Pancreas (tissue), 10 donors: ENCODE measurements at regions not wholly inside any gene's neighbourhood (a gene's known extent, or its start where the extent isn't known, plus 50 kb on each side); places are given as distances from the start of the nearest gene placed in this dataset.

ENCODE experiments used
- ATAC-seq, 4 donors: fragments of 200-7000 bp; cut with Tn5 transposase; one replicate each; pipeline versions ENCODE4 v1.8.0 to v1.9.1; 2020; ENCODE audit warnings: mild to moderate bottlenecking in 4 of 4, moderate library complexity in 4 of 4
- DNase-seq, 6 donors: peaks; one replicate each; pipeline ENCODE4 v3.0.0-alpha.2; 2020
- FAIRE-seq: peaks from 2 replicates; lab custom pipeline; 2012; peaks lifted over from hg19 to GRCh38; lab: Jason Lieb, UNC
- H3K27ac ChIP-seq, 4 donors: fragments of 200-600 bp; sonication (generic); 1 replicate in 3 of 4; 2 replicates in 1 of 4; pipeline versions ENCODE4 v1.5.0 to v1.8.0; 2020
- H3K27me3 ChIP-seq, 4 donors: fragments of 200-600 bp; one replicate each; pipeline ENCODE4 v1.8.0; 2021
- H3K36me3 ChIP-seq, 3 donors: fragments of 200-600 bp; sonication (generic) in 1 of 3; one replicate each; pipeline versions ENCODE4 v1.5.0 to v1.8.0; 2020 to 2021
- H3K4me1 ChIP-seq, 3 donors: fragments of 200-600 bp; one replicate each; pipeline ENCODE4 v1.8.0; 2021
- H3K4me3 ChIP-seq, 4 donors: fragments of 200-600 bp; sonication (generic) in 2 of 4; one replicate each; pipeline versions ENCODE4 v1.5.0 to v1.8.0; 2020 to 2021
- H3K9me3 ChIP-seq, 4 donors: fragments of 200-600 bp; one replicate each; pipeline ENCODE4 v1.8.0; 2021
- whole genome bisulfite sequencing, 2 donors: extraction: QIAGEN DNeasy Blood & Tissue Kit; methylation state at CpG; one replicate each; pipeline ENCODE4 v1.1.7; 2013; 5-methylcytosine and 5-hydroxymethylcytosine counted together
- intact Hi-C, 3 donors: fragments of 100-400 bp; cut with DNase I; formaldehyde crosslinking; loops; one replicate each; pipeline versions ENCODE4 v1.11.1 to v1.14.2; 2022
- TF ChIP-seq, protein P1 (sequence below), 4 donors: fragments of 200-600 bp; sonication (generic) in 3 of 4; IDR thresholded peaks; one replicate each; pipeline versions ENCODE4 v1.5.0 to v1.8.0; 2021; ENCODE audit warnings: antibody characterized with exemption in 4 of 4
- donor health status: healthy with polysubstance abuse.
- donor health status: DM: no; HTN: no; CAD: no; lungs with moderate emphysema.
- donor health status: DM: no; HTN: no; CAD: no.
- donor health status: control.
- donor health status: control.
- donor health status: Bipolar disorder and iron deficiency.
- donor health status: DM: yes; HTN: yes; CAD: no.
- donor health status: DM: no; HTN: no; CAD: no.
- donor health status: DM: no; HTN: no; CAD: no.
- donor health status: DM: yes; HTN: yes; CAD: no.

DNA sequence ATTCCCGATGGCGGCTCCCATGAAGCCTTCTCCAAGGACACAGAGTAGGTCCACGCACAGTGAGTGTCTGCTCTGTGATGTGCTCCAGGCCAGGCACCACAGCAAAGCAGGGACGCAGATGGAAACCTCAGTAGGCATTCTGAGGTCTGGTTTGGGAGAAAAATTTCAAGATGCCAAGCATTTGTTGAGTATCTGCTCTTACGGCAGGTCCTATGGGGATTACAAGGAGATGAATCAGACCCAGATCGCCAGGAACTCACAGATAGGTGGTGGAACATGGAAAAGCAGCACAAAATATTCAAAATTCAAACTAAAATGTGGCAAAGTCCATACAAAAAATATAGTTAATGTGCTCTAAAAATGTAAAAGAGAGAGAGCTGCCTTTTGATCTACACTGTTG, 684.9 kb upstream of the TMEM132C start:
- intact Hi-C loops: no loop called here
- ATAC-seq (no peak), FAIRE-seq (no peak), DNase-seq (no peak)
- H3K9me3 ChIP-seq: no peaks in the 10 kb centered on the region
- no peaks in the 10 kb centered on the region for H3K4me1 ChIP-seq
- WGBS, 2 donors: 47 to 55% methylated on average over 6 of the region's 6 CpGs
- no peak overlapping the region for H3K27ac ChIP-seq
- H3K36me3 ChIP-seq: no peaks in the 10 kb centered on the region
- TF ChIP-seq, protein P1, sequence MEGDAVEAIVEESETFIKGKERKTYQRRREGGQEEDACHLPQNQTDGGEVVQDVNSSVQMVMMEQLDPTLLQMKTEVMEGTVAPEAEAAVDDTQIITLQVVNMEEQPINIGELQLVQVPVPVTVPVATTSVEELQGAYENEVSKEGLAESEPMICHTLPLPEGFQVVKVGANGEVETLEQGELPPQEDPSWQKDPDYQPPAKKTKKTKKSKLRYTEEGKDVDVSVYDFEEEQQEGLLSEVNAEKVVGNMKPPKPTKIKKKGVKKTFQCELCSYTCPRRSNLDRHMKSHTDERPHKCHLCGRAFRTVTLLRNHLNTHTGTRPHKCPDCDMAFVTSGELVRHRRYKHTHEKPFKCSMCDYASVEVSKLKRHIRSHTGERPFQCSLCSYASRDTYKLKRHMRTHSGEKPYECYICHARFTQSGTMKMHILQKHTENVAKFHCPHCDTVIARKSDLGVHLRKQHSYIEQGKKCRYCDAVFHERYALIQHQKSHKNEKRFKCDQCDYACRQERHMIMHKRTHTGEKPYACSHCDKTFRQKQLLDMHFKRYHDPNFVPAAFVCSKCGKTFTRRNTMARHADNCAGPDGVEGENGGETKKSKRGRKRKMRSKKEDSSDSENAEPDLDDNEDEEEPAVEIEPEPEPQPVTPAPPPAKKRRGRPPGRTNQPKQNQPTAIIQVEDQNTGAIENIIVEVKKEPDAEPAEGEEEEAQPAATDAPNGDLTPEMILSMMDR (IDR thresholded peaks at IDR 0.05): no peak
- H3K27me3 ChIP-seq: no peaks in the 10 kb centered on the region
- H3K4me3 ChIP-seq: no peak overlapping the region

DNA sequence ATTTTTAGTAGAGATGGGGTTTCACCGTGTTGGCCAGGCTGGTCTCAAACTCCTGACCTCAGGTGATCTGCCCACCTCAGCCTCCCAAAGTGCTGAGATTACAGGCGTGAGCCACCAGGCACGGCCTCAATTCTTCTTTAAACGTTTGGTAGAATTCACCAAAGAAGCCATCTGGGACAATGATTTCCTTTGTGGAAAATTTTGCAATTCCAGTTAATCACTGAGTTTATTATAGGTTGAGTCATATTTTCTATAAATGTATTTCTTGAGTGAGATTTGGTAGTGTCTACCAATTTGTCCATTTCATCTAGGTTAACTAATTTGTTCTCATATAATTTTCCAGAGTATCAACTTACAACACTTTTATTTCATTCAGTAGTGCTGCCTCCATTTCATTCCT, 683.9 kb upstream of the TMEM132C start:
- WGBS, 2 donors: 56 to 58% methylated on average over 4 of the region's 4 CpGs
- no peak for DNase-seq
- H3K9me3 ChIP-seq: no peaks in the 10 kb centered on the region
- intact Hi-C loops: no loop called here
- no peaks in the 10 kb centered on the region for H3K36me3 ChIP-seq
- ATAC-seq: no peak
- FAIRE-seq: no peak
- TF ChIP-seq, protein P1 (IDR thresholded peaks at IDR 0.05): no peak
- no peaks in the 10 kb centered on the region for H3K4me1 ChIP-seq
- no peaks in the 10 kb centered on the region for H3K27me3 ChIP-seq
- no peak overlapping the region for H3K4me3 ChIP-seq
- no peak overlapping the region for H3K27ac ChIP-seq

DNA sequence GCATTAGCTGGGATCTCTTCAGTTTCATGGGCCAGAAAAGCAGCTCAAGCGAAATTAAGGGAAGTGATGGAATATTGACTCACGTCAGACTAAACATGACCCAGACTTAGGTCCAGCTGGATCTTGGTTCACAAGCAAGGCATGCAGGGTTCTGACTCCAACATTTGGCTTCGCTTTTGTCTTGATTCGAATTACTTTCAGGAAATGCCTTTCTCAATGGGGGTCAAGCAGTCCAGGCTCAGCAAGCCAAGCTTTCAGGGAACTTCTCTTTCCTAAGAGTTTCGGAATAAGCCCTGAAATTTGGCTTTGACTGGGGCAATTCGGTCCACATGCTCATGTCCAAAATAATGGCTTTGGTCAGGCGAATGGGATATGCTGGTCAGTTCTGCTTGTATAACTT, 678.7 kb upstream of the TMEM132C start:
- H3K27ac ChIP-seq: no peak overlapping the region
- no peak for DNase-seq
- H3K9me3 ChIP-seq: no peaks in the 10 kb centered on the region
- intact Hi-C loops: no loop called here
- no peak overlapping the region for H3K4me3 ChIP-seq
- no peaks in the 10 kb centered on the region for H3K4me1 ChIP-seq
- 54 to 62% methylated on average over 7 of the region's 7 CpGs for WGBS, 2 donors
- ATAC-seq: no peak
- H3K27me3 ChIP-seq: no peaks in the 10 kb centered on the region
- no peak for FAIRE-seq
- H3K36me3 ChIP-seq: no peaks in the 10 kb centered on the region
- TF ChIP-seq, protein P1 (IDR thresholded peaks at IDR 0.05): no peak

DNA sequence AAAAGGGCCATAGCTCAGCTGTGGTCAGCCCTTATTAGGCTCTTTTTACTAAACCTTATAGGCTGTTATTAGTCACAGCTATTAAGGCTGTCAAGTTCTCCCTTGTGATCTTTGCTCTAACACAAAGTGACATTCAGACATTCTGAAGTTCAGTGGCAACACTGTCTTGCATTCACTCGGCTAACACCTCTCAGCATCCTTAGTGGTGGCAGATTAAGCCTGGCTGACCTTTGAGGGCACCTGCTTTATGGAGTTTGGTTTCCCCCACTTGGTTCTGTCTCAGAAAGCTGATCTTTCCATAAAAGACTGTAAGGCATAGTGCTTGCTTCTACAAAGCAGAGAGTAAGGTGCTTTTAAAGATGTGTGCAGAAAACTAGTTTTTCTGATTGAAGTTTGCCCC, 677.4 kb upstream of the TMEM132C start:
- WGBS, 2 donors: 60 to 69% methylated on average over 1 of the region's 1 CpG
- H3K9me3 ChIP-seq: no peaks in the 10 kb centered on the region
- H3K27me3 ChIP-seq: no peaks in the 10 kb centered on the region
- no peak overlapping the region for H3K4me3 ChIP-seq
- TF ChIP-seq, protein P1 (IDR thresholded peaks at IDR 0.05): no peak
- DNase-seq (no peak), FAIRE-seq (no peak), ATAC-seq (no peak)
- no peak overlapping the region for H3K27ac ChIP-seq
- H3K36me3 ChIP-seq: no peaks in the 10 kb centered on the region
- no peaks in the 10 kb centered on the region for H3K4me1 ChIP-seq
- intact Hi-C loops: no loop called here

DNA sequence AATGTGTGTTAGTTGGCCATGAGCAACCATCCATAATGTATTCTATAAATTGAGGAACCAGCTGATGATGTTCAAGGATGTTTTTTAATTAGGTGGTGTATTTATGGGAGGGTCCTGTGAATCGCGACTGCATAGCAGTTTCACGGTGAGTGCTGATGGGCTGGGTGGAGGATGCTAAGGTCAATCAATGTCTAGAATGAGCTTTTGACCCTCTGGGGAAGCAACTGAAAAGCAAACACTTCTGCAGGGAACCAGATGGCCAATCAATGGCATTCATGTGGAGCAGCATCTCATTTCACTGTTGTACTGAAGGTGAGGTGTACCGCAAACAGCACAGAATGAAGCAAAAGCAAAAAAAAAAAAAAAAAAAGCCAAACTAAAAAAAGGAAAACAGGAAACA, 676.1 kb upstream of the TMEM132C start:
- FAIRE-seq (no peak), DNase-seq (no peak), ATAC-seq (no peak)
- H3K9me3 ChIP-seq: no peaks in the 10 kb centered on the region
- H3K27ac ChIP-seq: no peak overlapping the region
- H3K36me3 ChIP-seq: no peaks in the 10 kb centered on the region
- H3K4me1 ChIP-seq: no peaks in the 10 kb centered on the region
- TF ChIP-seq, protein P1 (IDR thresholded peaks at IDR 0.05): no peak
- WGBS, 2 donors: 13 to 22% methylated on average over 4 of the region's 4 CpGs
- intact Hi-C loops: no loop called here
- no peak overlapping the region for H3K4me3 ChIP-seq
- no peaks in the 10 kb centered on the region for H3K27me3 ChIP-seq
